ENCODE measurements at regions not wholly inside any gene's neighbourhood (a gene's known extent, or its start where the extent isn't known, plus 50 kb on each side); places are given as distances from the start of the nearest gene placed in this dataset.

GRCh38 chr5:14998491-14998890 is 126.9 kb upstream of the ANKH start:
- TF ChIP-seq CTCF (IDR thresholded peaks at IDR 0.05) (no peak), POLR2A (IDR thresholded peaks at IDR 0.05) (no peak)

Data from testis (tissue), 2 donors.